Lower leg skin (tissue), 4 donors: ENCODE measurements at regions not wholly inside any gene's neighbourhood (a gene's known extent, or its start where the extent isn't known, plus 50 kb on each side); places are given as distances from the start of the nearest gene placed in this dataset.

Experiments used
- DNase-seq, 2 donors: peaks; one replicate each; pipeline ENCODE4 v3.0.0-alpha.2; 2019; ENCODE audit warnings: low spot score in 2 of 2
- H3K4me3 ChIP-seq: fragments of 200-600 bp; sonication (generic); 2 replicates; pipeline ENCODE4 v1.5.1; 2017; ENCODE audit warnings: mild to moderate bottlenecking, low read depth; ENCODE audit not compliant: poor library complexity, severe bottlenecking
- POLR2A ChIP-seq, 2 donors: fragments of 450-650 bp; IDR thresholded peaks; one replicate each; pipeline ENCODE4 v1.6.1; 2016 to 2017; ENCODE audit warnings: antibody characterized with exemption in 2 of 2, mild to moderate bottlenecking in 1 of 2, moderate library complexity in 1 of 2
- WGBS, 2 donors: methylation state at CpG; one replicate each; pipeline ENCODE4 v1.1.5; 2018; 5-methylcytosine and 5-hydroxymethylcytosine counted together
- intact Hi-C: fragments of 100-400 bp; cut with DNase I; formaldehyde crosslinking; loops from one replicate; pipeline ENCODE4 v1.15.0; 2023; ENCODE audit warnings: low total_unique reads
- TF ChIP-seq, protein P1 (sequence below), 3 donors: fragments of 450-650 bp; IDR thresholded peaks; one replicate each; pipeline ENCODE4 v1.5.1; 2016; ENCODE audit warnings: antibody characterized with exemption in 3 of 3, mild to moderate bottlenecking in 3 of 3, moderate library complexity in 2 of 3

DNA sequence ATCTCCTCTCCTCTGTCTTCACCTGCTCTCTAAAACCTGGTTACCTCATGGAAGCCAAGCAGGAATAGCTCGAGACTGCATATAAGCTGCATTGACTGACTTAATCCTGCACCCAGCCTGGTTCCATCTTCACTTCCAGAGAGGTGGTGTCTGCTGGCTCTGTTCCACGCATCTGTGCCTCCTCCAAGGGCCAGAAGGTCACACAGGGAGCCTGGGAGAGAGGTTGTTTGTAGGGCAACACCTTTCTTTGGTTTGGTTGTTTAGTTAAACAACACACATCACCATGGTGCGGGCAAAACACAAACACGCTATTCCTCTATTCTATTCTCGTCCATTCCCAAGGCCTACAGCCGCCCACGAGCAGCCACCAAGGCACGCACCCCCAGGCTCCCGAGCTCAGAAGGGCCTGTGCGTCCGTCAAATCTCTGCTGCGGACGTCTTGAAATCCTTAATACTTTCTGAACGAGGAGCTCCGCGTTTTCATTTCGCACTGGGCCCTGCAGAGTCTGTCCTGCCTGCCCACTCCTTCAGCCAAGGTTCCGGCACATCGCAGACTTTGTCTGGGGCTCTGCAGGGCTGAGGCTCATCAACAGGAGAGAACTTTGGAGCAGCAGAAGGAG, 116.2 kb downstream of the RIPK4 start:
- TF ChIP-seq, protein P1, sequence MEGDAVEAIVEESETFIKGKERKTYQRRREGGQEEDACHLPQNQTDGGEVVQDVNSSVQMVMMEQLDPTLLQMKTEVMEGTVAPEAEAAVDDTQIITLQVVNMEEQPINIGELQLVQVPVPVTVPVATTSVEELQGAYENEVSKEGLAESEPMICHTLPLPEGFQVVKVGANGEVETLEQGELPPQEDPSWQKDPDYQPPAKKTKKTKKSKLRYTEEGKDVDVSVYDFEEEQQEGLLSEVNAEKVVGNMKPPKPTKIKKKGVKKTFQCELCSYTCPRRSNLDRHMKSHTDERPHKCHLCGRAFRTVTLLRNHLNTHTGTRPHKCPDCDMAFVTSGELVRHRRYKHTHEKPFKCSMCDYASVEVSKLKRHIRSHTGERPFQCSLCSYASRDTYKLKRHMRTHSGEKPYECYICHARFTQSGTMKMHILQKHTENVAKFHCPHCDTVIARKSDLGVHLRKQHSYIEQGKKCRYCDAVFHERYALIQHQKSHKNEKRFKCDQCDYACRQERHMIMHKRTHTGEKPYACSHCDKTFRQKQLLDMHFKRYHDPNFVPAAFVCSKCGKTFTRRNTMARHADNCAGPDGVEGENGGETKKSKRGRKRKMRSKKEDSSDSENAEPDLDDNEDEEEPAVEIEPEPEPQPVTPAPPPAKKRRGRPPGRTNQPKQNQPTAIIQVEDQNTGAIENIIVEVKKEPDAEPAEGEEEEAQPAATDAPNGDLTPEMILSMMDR (IDR thresholded peaks at IDR 0.05): no peak
- no peak for TF ChIP-seq POLR2A (IDR thresholded peaks at IDR 0.05)
- peak in 1 of 2 donors; percentile 75 for DNase-seq
- 82 to 83% methylated on average over 19 of the region's 19 CpGs for WGBS, 2 donors
- intact Hi-C loops: no loop called here
- no peak overlapping the region for H3K4me3 ChIP-seq

- no peak for DNase-seq
- no peak overlapping the region for H3K4me3 ChIP-seq
- 42 to 52% methylated on average over 9 of the region's 9 CpGs for WGBS, 2 donors
- intact Hi-C loops: no loop called here
- no peak for TF ChIP-seq POLR2A (IDR thresholded peaks at IDR 0.05)
- TF ChIP-seq, protein P1 (IDR thresholded peaks at IDR 0.05): no peak
Measured at GRCh38 chr21:41648591-41649031, 118.2 kb downstream of the RIPK4 start.

DNA sequence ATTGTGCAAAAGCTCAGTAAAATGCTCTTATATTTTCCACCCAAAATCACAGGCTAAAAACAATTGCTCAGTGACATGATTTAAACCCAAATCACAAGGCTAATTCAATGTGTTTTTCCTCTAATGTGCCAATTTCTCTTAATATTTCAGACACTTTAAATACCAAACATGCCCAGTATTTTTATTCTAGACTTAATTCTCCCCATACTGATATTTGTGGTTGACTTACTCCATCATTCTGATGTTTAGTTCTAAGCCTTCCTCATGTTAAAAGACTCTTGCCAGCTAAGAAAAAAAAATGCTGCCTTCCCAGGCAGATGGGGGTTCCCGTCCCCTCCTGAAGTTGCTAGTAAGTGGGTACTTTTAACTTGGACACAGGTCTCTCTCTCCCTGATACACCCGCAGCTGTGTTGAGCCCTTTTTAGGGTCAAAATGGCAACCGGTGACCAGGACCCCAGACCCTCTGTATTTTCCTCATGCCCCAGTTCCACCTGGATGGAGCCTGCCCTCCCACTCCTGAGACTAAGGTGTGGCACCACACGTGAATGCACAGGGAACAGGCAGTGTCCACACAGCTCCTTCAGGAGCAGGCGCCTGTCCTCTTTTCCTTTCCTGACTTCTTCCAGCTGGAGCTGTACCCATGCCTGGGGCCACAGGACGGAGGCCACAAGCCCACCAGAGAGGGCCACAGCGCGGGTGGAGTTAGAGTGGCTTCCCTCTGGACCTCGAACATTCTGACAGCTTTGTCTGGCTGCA, 118.9 kb downstream of the RIPK4 start:
- H3K4me3 ChIP-seq: no peak overlapping the region
- 72 to 79% methylated on average over 9 of the region's 9 CpGs for WGBS, 2 donors
- DNase-seq: no peak
- TF ChIP-seq, protein P1 (IDR thresholded peaks at IDR 0.05): no peak
- TF ChIP-seq POLR2A (IDR thresholded peaks at IDR 0.05): no peak
- intact Hi-C loops: no loop called here

- intact Hi-C loops: no loop called here
- TF ChIP-seq, protein P1 (IDR thresholded peaks at IDR 0.05): no peak
- TF ChIP-seq POLR2A (IDR thresholded peaks at IDR 0.05): no peak
- peak in 1 of 2 donors; percentile 39 for DNase-seq
- no peak overlapping the region for H3K4me3 ChIP-seq
- WGBS, 2 donors: 64 to 74% methylated on average over 10 of the region's 10 CpGs
Measured at GRCh38 chr21:41643246-41643966, 123.4 kb downstream of the RIPK4 start.

GRCh38 chr21:41641821-41642701, 124.8 kb downstream of the RIPK4 start:
- WGBS, 2 donors: 32 to 34% methylated on average over 16 of the region's 16 CpGs
- peak in 1 of 2 donors; percentile 71 for DNase-seq
- H3K4me3 ChIP-seq: no peak overlapping the region
- intact Hi-C loops: no loop called here
- TF ChIP-seq, protein P1 (IDR thresholded peaks at IDR 0.05): no peak
- no peak for TF ChIP-seq POLR2A (IDR thresholded peaks at IDR 0.05)
